ENCODE measurements at regions not wholly inside any gene's neighbourhood (a gene's known extent, or its start where the extent isn't known, plus 50 kb on each side); places are given as distances from the start of the nearest gene placed in this dataset.

- TF ChIP-seq POLR2AphosphoS5 (IDR thresholded peaks at IDR 0.05; ENCODE audit: borderline replicate concordance, low read depth, low read length), result no peak
- TF ChIP-seq EZH2 (IDR thresholded peaks at IDR 0.05), result no peak
- no peak for TF ChIP-seq FOXP2 (optimal IDR thresholded peaks at IDR 0.05; ENCODE audit: control extremely low read depth, extremely low read length, insufficient read depth)
These were observed 180.8 kb downstream of the BRD1 start for GRCh38 chr22:49646876-49647275.
